ENCODE measurements at regions not wholly inside any gene's neighbourhood (a gene's known extent, or its start where the extent isn't known, plus 50 kb on each side); places are given as distances from the start of the nearest gene placed in this dataset.

DNA sequence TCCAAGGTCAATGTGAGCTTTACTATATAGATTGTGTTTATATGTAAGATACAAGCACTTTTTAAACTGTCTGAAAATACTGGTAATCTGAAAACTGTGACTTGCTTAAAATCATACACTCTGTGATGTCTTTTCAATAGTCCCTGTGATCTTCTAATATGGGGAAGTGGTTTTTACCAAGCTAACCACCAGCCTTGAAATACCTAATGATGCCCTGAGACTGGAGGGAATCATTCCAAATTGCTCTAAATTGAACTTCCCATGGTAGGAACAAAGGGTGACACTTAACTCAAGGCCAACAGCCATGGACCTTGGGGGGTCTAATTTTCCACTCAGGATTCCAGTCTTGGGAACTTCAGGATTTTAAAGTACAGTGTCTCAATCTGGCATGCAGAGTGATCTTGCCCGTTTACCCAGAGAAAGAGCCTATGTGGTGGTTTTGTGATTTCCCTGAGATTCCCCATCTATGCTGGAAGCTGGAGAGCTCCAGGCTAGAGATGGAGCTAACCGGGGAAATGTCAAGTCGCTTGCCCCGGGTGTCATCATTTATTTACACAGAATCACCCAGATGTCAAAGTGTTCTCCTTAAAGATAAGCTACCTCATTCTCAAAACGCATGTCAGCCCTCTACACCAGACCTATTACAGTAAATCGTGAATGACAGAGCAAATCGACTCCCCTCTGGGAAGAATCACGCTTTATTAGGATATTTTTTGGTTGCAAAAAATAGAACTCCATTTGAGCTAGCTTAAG is 198.5 kb downstream of the SP3 start:
- Histone ChIP-seq H3K4me3 (ENCODE audit: insufficient read depth, low read depth, low read length, poor library complexity, severe bottlenecking) (no peak overlapping the region), H3K27me3 (replicated peaks; ENCODE audit: control insufficient read depth, insufficient read depth, low read length, poor library complexity, severe bottlenecking) (no peaks in the 10 kb centered on the region), H3K27ac (ENCODE audit: insufficient read depth, low read length, poor library complexity, severe bottlenecking) (no peak overlapping the region), H3K36me3 (ENCODE audit: control insufficient read depth, insufficient read depth, low read length) (no peaks in the 10 kb centered on the region), H3K4me1 (ENCODE audit: control insufficient read depth, insufficient read depth, low read length, poor library complexity, severe bottlenecking) (no peaks in the 10 kb centered on the region), H3K9me3 (ENCODE audit: control insufficient read depth, low read length) (no peaks in the 10 kb centered on the region)
- no peak for DNase-seq

- Histone ChIP-seq H3K27me3 (replicated peaks; ENCODE audit: control insufficient read depth, insufficient read depth, low read length, poor library complexity, severe bottlenecking) (no peaks in the 10 kb centered on the region), H3K4me1 (ENCODE audit: control insufficient read depth, insufficient read depth, low read length, poor library complexity, severe bottlenecking) (no peaks in the 10 kb centered on the region), H3K36me3 (ENCODE audit: control insufficient read depth, insufficient read depth, low read length) (no peaks in the 10 kb centered on the region), H3K4me3 (ENCODE audit: insufficient read depth, low read depth, low read length, poor library complexity, severe bottlenecking) (no peak overlapping the region), H3K9me3 (ENCODE audit: control insufficient read depth, low read length) (no peaks in the 10 kb centered on the region), H3K27ac (ENCODE audit: insufficient read depth, low read length, poor library complexity, severe bottlenecking) (no peak overlapping the region)
- DNase-seq = no peak
These were observed 194.1 kb downstream of the SP3 start for GRCh38 chr2:173770947-173771678.

DNA sequence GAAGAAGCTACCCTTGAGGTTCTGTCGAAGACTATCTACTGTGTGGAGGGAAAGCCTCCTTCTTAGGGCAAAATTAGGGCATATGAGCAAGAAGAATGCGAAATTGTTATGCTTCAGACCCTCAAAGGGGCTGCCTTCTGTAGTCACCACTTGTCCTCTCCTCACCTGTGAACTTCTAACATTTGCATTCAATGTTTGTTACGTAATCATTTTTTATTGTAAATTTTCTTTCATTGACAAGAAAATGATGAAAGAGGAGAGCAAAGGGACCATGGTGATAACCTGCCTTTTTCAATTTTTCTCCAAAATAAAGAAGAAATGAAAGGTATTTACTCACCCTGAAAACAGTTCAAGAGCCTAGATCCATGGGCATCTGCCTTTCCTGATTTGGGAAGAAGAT is 193.0 kb downstream of the SP3 start:
- no peak overlapping the region for H3K4me3 ChIP-seq (ENCODE audit: insufficient read depth, low read depth, low read length, poor library complexity, severe bottlenecking)

DNA sequence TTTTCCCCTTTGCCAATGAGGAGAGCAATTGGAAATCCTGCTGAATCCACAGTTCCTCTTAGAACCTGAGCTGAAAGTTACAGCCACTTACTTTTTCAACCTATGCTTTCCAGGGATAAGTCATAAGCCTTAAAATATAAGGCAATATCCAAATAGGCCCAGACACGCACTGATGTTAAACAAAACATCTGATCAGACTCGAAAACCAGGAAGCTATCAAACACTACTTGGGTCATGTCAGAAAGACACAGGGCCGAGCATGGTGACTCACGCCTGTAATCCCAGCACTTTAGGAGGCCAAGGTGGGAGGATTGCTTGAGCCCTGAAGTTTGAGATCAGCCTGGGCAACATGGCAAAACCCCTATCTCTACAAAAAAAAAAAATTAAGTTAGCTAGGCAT is 192.1 kb downstream of the SP3 start:
- Histone ChIP-seq H3K27me3 (replicated peaks; ENCODE audit: control insufficient read depth, insufficient read depth, low read length, poor library complexity, severe bottlenecking) (no peaks in the 10 kb centered on the region), H3K27ac (ENCODE audit: insufficient read depth, low read length, poor library complexity, severe bottlenecking) (no peak overlapping the region), H3K9me3 (ENCODE audit: control insufficient read depth, low read length) (no peaks in the 10 kb centered on the region), H3K4me3 (ENCODE audit: insufficient read depth, low read depth, low read length, poor library complexity, severe bottlenecking) (no peak overlapping the region), H3K4me1 (ENCODE audit: control insufficient read depth, insufficient read depth, low read length, poor library complexity, severe bottlenecking) (no peaks in the 10 kb centered on the region), H3K36me3 (ENCODE audit: control insufficient read depth, insufficient read depth, low read length) (no peaks in the 10 kb centered on the region)
- no peak for DNase-seq

More for the DNA sequence above, 193.0 kb downstream of the SP3 start:
- DNase-seq = no peak
- H3K27me3 ChIP-seq (replicated peaks; ENCODE audit: control insufficient read depth, insufficient read depth, low read length, poor library complexity, severe bottlenecking) = no peaks in the 10 kb centered on the region
- no peaks in the 10 kb centered on the region for H3K9me3 ChIP-seq (ENCODE audit: control insufficient read depth, low read length)
- no peaks in the 10 kb centered on the region for H3K36me3 ChIP-seq (ENCODE audit: control insufficient read depth, insufficient read depth, low read length)
- no peaks in the 10 kb centered on the region for H3K4me1 ChIP-seq (ENCODE audit: control insufficient read depth, insufficient read depth, low read length, poor library complexity, severe bottlenecking)
- H3K27ac ChIP-seq (ENCODE audit: insufficient read depth, low read length, poor library complexity, severe bottlenecking) = no peak overlapping the region

DNA sequence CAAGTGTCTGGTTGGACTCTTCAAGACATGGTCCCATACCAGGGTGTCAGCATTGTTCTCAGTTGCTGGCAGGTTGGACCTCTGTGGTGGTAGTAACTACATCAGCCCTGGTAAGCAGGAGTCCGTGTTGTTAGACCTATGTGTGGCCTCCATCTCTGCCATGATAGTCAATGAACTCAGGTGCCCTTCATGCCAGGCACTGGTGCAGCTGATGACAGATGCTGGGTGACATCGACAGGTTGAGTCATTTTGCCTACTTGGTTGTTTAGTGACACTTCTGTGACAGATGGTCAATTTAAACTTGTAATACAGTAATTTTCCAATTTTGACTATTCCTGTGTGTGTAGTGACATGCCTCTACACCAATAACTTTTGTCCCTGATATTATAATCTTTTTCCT is 189.7 kb downstream of the SP3 start:
- no peaks in the 10 kb centered on the region for H3K4me1 ChIP-seq (ENCODE audit: control insufficient read depth, insufficient read depth, low read length, poor library complexity, severe bottlenecking)
- no peak overlapping the region for H3K4me3 ChIP-seq (ENCODE audit: insufficient read depth, low read depth, low read length, poor library complexity, severe bottlenecking)
- DNase-seq = no peak
- H3K27ac ChIP-seq (ENCODE audit: insufficient read depth, low read length, poor library complexity, severe bottlenecking) = no peak overlapping the region
- H3K36me3 ChIP-seq (ENCODE audit: control insufficient read depth, insufficient read depth, low read length) = no peaks in the 10 kb centered on the region
- no peaks in the 10 kb centered on the region for H3K9me3 ChIP-seq (ENCODE audit: control insufficient read depth, low read length)
- no peaks in the 10 kb centered on the region for H3K27me3 ChIP-seq (replicated peaks; ENCODE audit: control insufficient read depth, insufficient read depth, low read length, poor library complexity, severe bottlenecking)

DNA sequence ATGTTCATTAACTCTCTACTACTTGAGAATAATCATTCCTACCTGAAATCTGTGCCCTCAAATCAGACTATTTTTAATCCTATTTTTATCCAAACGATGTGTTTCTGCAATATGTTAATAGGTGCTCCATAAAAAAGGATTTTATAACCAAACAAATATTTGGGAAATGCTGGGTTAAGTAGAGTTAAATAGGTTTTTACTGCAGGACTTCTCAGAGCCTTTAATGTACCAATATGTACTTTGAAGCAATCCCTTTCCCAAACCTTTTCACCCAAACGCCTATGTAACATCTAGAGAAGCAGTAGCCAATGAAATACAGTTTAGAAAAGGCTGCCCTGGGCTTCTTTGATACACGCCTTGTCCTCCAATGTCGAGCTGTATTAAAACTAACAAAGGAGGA is 182.5 kb downstream of the SP3 start:
- no peaks in the 10 kb centered on the region for H3K4me1 ChIP-seq (ENCODE audit: control insufficient read depth, insufficient read depth, low read length, poor library complexity, severe bottlenecking)
- H3K9me3 ChIP-seq (ENCODE audit: control insufficient read depth, low read length) = no peaks in the 10 kb centered on the region
- no peaks in the 10 kb centered on the region for H3K36me3 ChIP-seq (ENCODE audit: control insufficient read depth, insufficient read depth, low read length)
- DNase-seq = no peak
- H3K4me3 ChIP-seq (ENCODE audit: insufficient read depth, low read depth, low read length, poor library complexity, severe bottlenecking) = no peak overlapping the region
- H3K27ac ChIP-seq (ENCODE audit: insufficient read depth, low read length, poor library complexity, severe bottlenecking) = no peak overlapping the region
- H3K27me3 ChIP-seq (replicated peaks; ENCODE audit: control insufficient read depth, insufficient read depth, low read length, poor library complexity, severe bottlenecking) = peaks cover 3% of the 10 kb centered on the region

- H3K27me3 ChIP-seq (replicated peaks; ENCODE audit: control insufficient read depth, insufficient read depth, low read length, poor library complexity, severe bottlenecking) = peaks cover 3% of the 10 kb centered on the region
- no peak overlapping the region for H3K4me3 ChIP-seq (ENCODE audit: insufficient read depth, low read depth, low read length, poor library complexity, severe bottlenecking)
- no peaks in the 10 kb centered on the region for H3K9me3 ChIP-seq (ENCODE audit: control insufficient read depth, low read length)
- DNase-seq = no peak
- no peak overlapping the region for H3K27ac ChIP-seq (ENCODE audit: insufficient read depth, low read length, poor library complexity, severe bottlenecking)
- H3K4me1 ChIP-seq (ENCODE audit: control insufficient read depth, insufficient read depth, low read length, poor library complexity, severe bottlenecking) = no peaks in the 10 kb centered on the region
- no peaks in the 10 kb centered on the region for H3K36me3 ChIP-seq (ENCODE audit: control insufficient read depth, insufficient read depth, low read length)
These were observed 181.8 kb downstream of the SP3 start for GRCh38 chr2:173783382-173783781.

DNA sequence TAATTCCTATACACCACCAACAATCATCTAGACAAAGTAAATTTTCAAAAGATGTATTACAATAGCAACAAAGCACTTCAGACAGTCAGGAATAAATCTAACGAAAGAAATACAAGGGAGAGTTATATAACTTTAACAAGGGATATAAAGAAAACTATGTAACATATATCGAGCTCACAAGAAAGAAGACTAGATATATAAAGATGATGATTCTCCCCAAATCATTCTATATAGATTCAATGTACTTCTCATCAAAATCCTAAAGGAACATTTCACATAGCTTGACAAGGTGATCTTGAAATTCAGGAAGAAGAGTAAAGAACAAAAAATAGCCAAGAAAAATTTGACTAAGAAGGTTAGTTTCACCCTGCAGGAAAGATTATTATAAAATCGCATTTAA is 179.4 kb downstream of the SP3 start:
- H3K4me3 ChIP-seq (ENCODE audit: insufficient read depth, low read depth, low read length, poor library complexity, severe bottlenecking) = no peak overlapping the region
- H3K36me3 ChIP-seq (ENCODE audit: control insufficient read depth, insufficient read depth, low read length) = no peaks in the 10 kb centered on the region

GRCh38 chr2:173791502-173791901 is 173.7 kb downstream of the SP3 start:
- no peaks in the 10 kb centered on the region for H3K36me3 ChIP-seq (ENCODE audit: control insufficient read depth, insufficient read depth, low read length)
- no peaks in the 10 kb centered on the region for H3K4me1 ChIP-seq (ENCODE audit: control insufficient read depth, insufficient read depth, low read length, poor library complexity, severe bottlenecking)
- no peaks in the 10 kb centered on the region for H3K27me3 ChIP-seq (replicated peaks; ENCODE audit: control insufficient read depth, insufficient read depth, low read length, poor library complexity, severe bottlenecking)
- no peaks in the 10 kb centered on the region for H3K9me3 ChIP-seq (ENCODE audit: control insufficient read depth, low read length)
- H3K4me3 ChIP-seq (ENCODE audit: insufficient read depth, low read depth, low read length, poor library complexity, severe bottlenecking) = no peak overlapping the region
- H3K27ac ChIP-seq (ENCODE audit: insufficient read depth, low read length, poor library complexity, severe bottlenecking) = no peak overlapping the region
- no peak for DNase-seq

More for the DNA sequence above, 179.4 kb downstream of the SP3 start:
- peaks cover 3% of the 10 kb centered on the region for H3K27me3 ChIP-seq (replicated peaks; ENCODE audit: control insufficient read depth, insufficient read depth, low read length, poor library complexity, severe bottlenecking)
- no peaks in the 10 kb centered on the region for H3K9me3 ChIP-seq (ENCODE audit: control insufficient read depth, low read length)
- DNase-seq = no peak
- H3K27ac ChIP-seq (ENCODE audit: insufficient read depth, low read length, poor library complexity, severe bottlenecking) = no peak overlapping the region
- no peaks in the 10 kb centered on the region for H3K4me1 ChIP-seq (ENCODE audit: control insufficient read depth, insufficient read depth, low read length, poor library complexity, severe bottlenecking)

DNA sequence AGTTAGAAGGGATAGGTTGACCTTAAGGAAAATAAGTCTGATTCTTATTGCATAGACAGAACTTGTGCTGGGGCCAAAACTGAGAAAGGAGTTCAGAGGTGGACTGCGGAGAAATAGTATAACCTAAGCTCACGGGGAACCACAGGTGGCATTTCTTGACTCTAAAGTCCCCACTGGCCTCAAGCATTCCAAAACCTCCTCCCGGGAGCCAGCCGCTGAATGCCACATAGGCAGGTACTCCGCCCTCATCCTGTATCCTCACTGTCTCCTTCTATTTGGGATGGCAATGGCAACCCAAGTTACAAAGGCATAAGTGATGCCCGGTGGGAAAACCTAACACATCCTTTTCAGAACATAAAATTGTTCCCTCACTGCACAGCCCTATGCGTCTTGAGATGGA is 173.0 kb downstream of the SP3 start:
- no peaks in the 10 kb centered on the region for H3K36me3 ChIP-seq (ENCODE audit: control insufficient read depth, insufficient read depth, low read length)
- no peaks in the 10 kb centered on the region for H3K9me3 ChIP-seq (ENCODE audit: control insufficient read depth, low read length)
- no peak for DNase-seq
- H3K27me3 ChIP-seq (replicated peaks; ENCODE audit: control insufficient read depth, insufficient read depth, low read length, poor library complexity, severe bottlenecking) = no peaks in the 10 kb centered on the region
- H3K4me3 ChIP-seq (ENCODE audit: insufficient read depth, low read depth, low read length, poor library complexity, severe bottlenecking) = no peak overlapping the region
- no peak overlapping the region for H3K27ac ChIP-seq (ENCODE audit: insufficient read depth, low read length, poor library complexity, severe bottlenecking)
- no peaks in the 10 kb centered on the region for H3K4me1 ChIP-seq (ENCODE audit: control insufficient read depth, insufficient read depth, low read length, poor library complexity, severe bottlenecking)
